Testis (tissue), 2 donors: ENCODE measurements at regions not wholly inside any gene's neighbourhood (a gene's known extent, or its start where the extent isn't known, plus 50 kb on each side); places are given as distances from the start of the nearest gene placed in this dataset.

Source experiments
- DNase-seq: peaks from one replicate; pipeline ENCODE4 v3.0.0-alpha.2; 2019
- H3K27ac ChIP-seq, 2 donors: fragments of 200-600 bp; sonication (generic); one replicate each; pipeline ENCODE4 v1.5.1; 2019
- H3K27me3 ChIP-seq: fragments of 200-600 bp; sonication (generic); one replicate; pipeline ENCODE4 v1.5.1; 2019
- H3K36me3 ChIP-seq: fragments of 200-600 bp; sonication (generic); one replicate; pipeline ENCODE4 v1.5.1; 2017; ENCODE audit warnings: low read depth; ENCODE audit errors: missing control alignments
- H3K4me1 ChIP-seq: fragments of 200-600 bp; sonication (generic); one replicate; pipeline ENCODE4 v1.5.1; 2019
- H3K4me3 ChIP-seq, 2 donors: fragments of 200-600 bp; sonication (generic); one replicate each; pipeline ENCODE4 v1.5.1; 2017 to 2019
- H3K9me3 ChIP-seq: fragments of 200-600 bp; sonication (generic); one replicate; pipeline ENCODE4 v1.5.1; 2017
- CTCF ChIP-seq, 3 experiments: fragments of 450-650 bp in 2 of 3; fragments of 200-600 bp in 1 of 3; sonication (generic) in 1 of 3; IDR thresholded peaks; one replicate each; pipeline ENCODE4 v1.5.1; 2016 to 2019; ENCODE audit warnings: antibody characterized with exemption in 3 of 3, mild to moderate bottlenecking in 2 of 3, moderate library complexity in 1 of 3
- POLR2A ChIP-seq: fragments of 450-650 bp; IDR thresholded peaks from one replicate; pipeline ENCODE4 v1.6.1; 2017; ENCODE audit warnings: antibody characterized with exemption, mild to moderate bottlenecking, moderate library complexity
- WGBS, 2 donors: methylation state at CpG; one replicate each; pipeline ENCODE4 v1.1.5; 2018; 5-methylcytosine and 5-hydroxymethylcytosine counted together
- intact Hi-C: fragments of 100-400 bp; cut with DNase I; formaldehyde crosslinking; loops from one replicate; pipeline ENCODE4 v1.15.1; 2023; ENCODE audit warnings: low total_unique reads

GRCh38 chr2:15704788-15705115 lies 113.1 kb downstream of the DDX1 start:
- intact Hi-C loops = no loop called here
- 64 to 67% methylated on average over 1 of the region's 1 CpG for WGBS, 2 donors
- Histone ChIP-seq H3K4me3 (no peak overlapping the region), H3K36me3 (no peaks in the 10 kb centered on the region), H3K9me3 (no peaks in the 10 kb centered on the region), H3K4me1 (peaks cover 8% of the 10 kb centered on the region), H3K27ac (no peak overlapping the region), H3K27me3 (no peaks in the 10 kb centered on the region)
- DNase-seq = no peak
- TF ChIP-seq POLR2A (no peak), CTCF (IDR thresholded peaks at IDR 0.05) (no peak)

GRCh38 chr2:15705310-15705709 lies 113.6 kb downstream of the DDX1 start:
- no peak overlapping the region for H3K27ac ChIP-seq
- no peak overlapping the region for H3K4me3 ChIP-seq
- WGBS, 2 donors = 75 to 76% methylated on average over 6 of the region's 6 CpGs
- no peak for DNase-seq
- H3K4me1 ChIP-seq = peaks cover 8% of the 10 kb centered on the region
- H3K9me3 ChIP-seq = no peaks in the 10 kb centered on the region
- intact Hi-C loops = no loop called here
- TF ChIP-seq CTCF (IDR thresholded peaks at IDR 0.05) (no peak), POLR2A (no peak)
- H3K27me3 ChIP-seq = no peaks in the 10 kb centered on the region
- no peaks in the 10 kb centered on the region for H3K36me3 ChIP-seq

- Histone ChIP-seq H3K4me1 (peaks cover 8% of the 10 kb centered on the region), H3K27me3 (no peaks in the 10 kb centered on the region), H3K9me3 (no peaks in the 10 kb centered on the region), H3K36me3 (no peaks in the 10 kb centered on the region), H3K27ac (no peak overlapping the region), H3K4me3 (no peak overlapping the region)
- WGBS, 2 donors = 91 to 94% methylated on average over 3 of the region's 3 CpGs
- intact Hi-C loops = no loop called here
- TF ChIP-seq CTCF (IDR thresholded peaks at IDR 0.05) (no peak), POLR2A (no peak)
- DNase-seq = no peak
Measured at GRCh38 chr2:15705839-15706386, 114.2 kb downstream of the DDX1 start.

- no peak overlapping the region for H3K27ac ChIP-seq
- H3K4me1 ChIP-seq = peaks cover 8% of the 10 kb centered on the region
- TF ChIP-seq POLR2A (no peak), CTCF (IDR thresholded peaks at IDR 0.05) (no peak)
- intact Hi-C loops = no loop called here
- no peak for DNase-seq
- no peaks in the 10 kb centered on the region for H3K36me3 ChIP-seq
- no peaks in the 10 kb centered on the region for H3K27me3 ChIP-seq
- no peaks in the 10 kb centered on the region for H3K9me3 ChIP-seq
- no peak overlapping the region for H3K4me3 ChIP-seq
Measured at GRCh38 chr2:15706424-15706823, 114.8 kb downstream of the DDX1 start.

- Histone ChIP-seq H3K9me3 (no peaks in the 10 kb centered on the region), H3K4me1 (peaks cover 8% of the 10 kb centered on the region), H3K4me3 (no peak overlapping the region), H3K27me3 (no peaks in the 10 kb centered on the region), H3K36me3 (no peaks in the 10 kb centered on the region), H3K27ac (no peak overlapping the region)
- intact Hi-C loops = no loop called here
- 96 to 98% methylated on average over 7 of the region's 7 CpGs for WGBS, 2 donors
- TF ChIP-seq POLR2A (no peak), CTCF (IDR thresholded peaks at IDR 0.05) (no peak)
- DNase-seq = no peak
Measured at GRCh38 chr2:15706986-15707632, 115.4 kb downstream of the DDX1 start.
